HEK293 (cell line): ENCODE measurements at regions not wholly inside any gene's neighbourhood (a gene's known extent, or its start where the extent isn't known, plus 50 kb on each side); places are given as distances from the start of the nearest gene placed in this dataset.

Source experiments
- CTCF ChIA-PET: fragments of 350-600 bp; formaldehyde crosslinking; extraction: SDS; loops from one replicate; lab custom pipeline; 2021; ENCODE audit warnings: antibody characterized with exemption; lab: Yijun Ruan, JAX
- POLR2A ChIA-PET: fragments of 300-600 bp; formaldehyde crosslinking; extraction: SDS; loops from one replicate; lab custom pipeline; 2020; ENCODE audit warnings: antibody characterized with exemption, inconsistent platforms; lab: Yijun Ruan, JAX
- H3K27ac ChIP-seq: fragments of 200-500 bp; sonication (Bioruptor generic); 2 replicates; pipeline ENCODE4 v1.5.1; 2014; ENCODE audit warnings: low read depth, low read length, control low read depth, inconsistent platforms; ENCODE audit errors: extremely low read depth
- H3K36me3 ChIP-seq, 2 experiments: fragments of 200-500 bp in 1 of 2; sonication (Bioruptor generic) in 1 of 2; 1 replicate in 1 of 2; 2 replicates in 1 of 2; pipeline ENCODE4 v1.5.1; 2014 to 2017; ENCODE audit warnings: inconsistent platforms in 2 of 2, low read length in 2 of 2; ENCODE audit not compliant: control insufficient read depth in 2 of 2, insufficient read depth in 1 of 2
- H3K4me1 ChIP-seq: fragments of 200-500 bp; sonication (Bioruptor generic); 2 replicates; pipeline ENCODE4 v1.5.1; 2014; ENCODE audit warnings: mild to moderate bottlenecking, low read length, inconsistent platforms; ENCODE audit not compliant: control insufficient read depth, insufficient read depth
- H3K4me3 ChIP-seq: 2 replicates; pipeline ENCODE4 v1.5.1; 2011; ENCODE audit warnings: low read depth, mild to moderate bottlenecking, control low read depth, low read length, moderate library complexity
- H3K9me3 ChIP-seq: fragments of 200-500 bp; sonication (Bioruptor generic); 2 replicates; pipeline ENCODE4 v1.5.1; 2014; ENCODE audit warnings: low read depth, low read length, inconsistent platforms; ENCODE audit not compliant: control insufficient read depth, insufficient read depth
- BCL11B ChIP-seq: fragments of 450-650 bp; formaldehyde crosslinking; IDR thresholded peaks from 2 replicates; pipeline ENCODE4 v1.5.1; 2016; ENCODE audit warnings: low read depth, missing biosample characterization, missing genetic modification characterization
- BCL6B ChIP-seq: fragments of 450-650 bp; formaldehyde crosslinking; IDR thresholded peaks from 2 replicates; pipeline ENCODE4 v1.5.1; 2017; ENCODE audit warnings: missing biosample characterization, missing genetic modification characterization
- CTCF ChIP-seq: fragments of 450-650 bp; formaldehyde crosslinking; IDR thresholded peaks from 2 replicates; pipeline ENCODE4 v1.5.1; 2016; ENCODE audit warnings: missing biosample characterization, missing genetic modification characterization
- ELK4 ChIP-seq: IDR thresholded peaks from 2 replicates; pipeline ENCODE4 v1.6.1; 2011; ENCODE audit warnings: mild to moderate bottlenecking, low read depth, low read length, borderline replicate concordance
- GLIS2 ChIP-seq: fragments of 450-650 bp; formaldehyde crosslinking; IDR thresholded peaks from 2 replicates; pipeline ENCODE4 v1.5.1; 2016; ENCODE audit warnings: missing biosample characterization, missing genetic modification characterization
- HOXD13 ChIP-seq: sonication (generic); formaldehyde crosslinking; IDR thresholded peaks from 2 replicates; pipeline ENCODE4 v1.8.0; 2022; ENCODE audit warnings: missing genetic modification reagents, borderline replicate concordance
- KLF1 ChIP-seq: fragments of 450-650 bp; formaldehyde crosslinking; IDR thresholded peaks from 2 replicates; pipeline ENCODE4 v1.5.1; 2016; ENCODE audit warnings: missing biosample characterization, missing genetic modification characterization
- REPIN1 ChIP-seq: fragments of 450-650 bp; formaldehyde crosslinking; IDR thresholded peaks from 2 replicates; pipeline ENCODE4 v1.5.1; 2017; ENCODE audit warnings: missing biosample characterization, missing genetic modification characterization, low read depth
- SP7 ChIP-seq: fragments of 450-650 bp; formaldehyde crosslinking; IDR thresholded peaks from 2 replicates; pipeline ENCODE4 v1.5.1; 2016; ENCODE audit warnings: missing biosample characterization, missing genetic modification characterization
- ZBTB6 ChIP-seq: fragments of 450-650 bp; formaldehyde crosslinking; IDR thresholded peaks from 2 replicates; pipeline ENCODE4 v1.5.1; 2017; ENCODE audit warnings: missing biosample characterization, missing genetic modification characterization
- ZNF169 ChIP-seq: fragments of 450-650 bp; formaldehyde crosslinking; IDR thresholded peaks from 2 replicates; pipeline ENCODE4 v1.5.1; 2016; ENCODE audit warnings: missing biosample characterization, missing genetic modification characterization
- ZNF18 ChIP-seq: fragments of 450-650 bp; formaldehyde crosslinking; IDR thresholded peaks from 2 replicates; pipeline ENCODE4 v1.5.1; 2016; ENCODE audit warnings: missing biosample characterization, missing genetic modification characterization
- ZNF184 ChIP-seq: fragments of 450-650 bp; IDR thresholded peaks from 2 replicates; pipeline ENCODE4 v1.5.1; 2018; ENCODE audit warnings: missing biosample characterization, mild to moderate bottlenecking, missing genetic modification characterization
- ZNF211 ChIP-seq: fragments of 450-650 bp; formaldehyde crosslinking; IDR thresholded peaks from 2 replicates; pipeline ENCODE4 v1.5.1; 2016; ENCODE audit warnings: low read depth, missing biosample characterization, missing genetic modification characterization
- ZNF37A ChIP-seq: fragments of 450-650 bp; IDR thresholded peaks from 2 replicates; pipeline ENCODE4 v1.5.1; 2018; ENCODE audit warnings: missing biosample characterization, missing genetic modification characterization
- ZNF394 ChIP-seq: fragments of 450-650 bp; formaldehyde crosslinking; IDR thresholded peaks from 2 replicates; pipeline ENCODE4 v1.5.1; 2016; ENCODE audit warnings: missing biosample characterization, missing genetic modification characterization, mild to moderate bottlenecking, moderate library complexity, borderline replicate concordance
- ZNF518A ChIP-seq: fragments of 450-650 bp; formaldehyde crosslinking; conservative IDR thresholded peaks from 2 replicates; pipeline ENCODE4 v1.5.1; 2016; ENCODE audit warnings: low read depth, missing biosample characterization, missing genetic modification characterization
- ZNF521 ChIP-seq: fragments of 450-650 bp; formaldehyde crosslinking; IDR thresholded peaks from 2 replicates; pipeline ENCODE4 v1.5.1; 2017; ENCODE audit warnings: missing biosample characterization, mild to moderate bottlenecking, missing genetic modification characterization
- ZNF530 ChIP-seq: fragments of 450-650 bp; formaldehyde crosslinking; IDR thresholded peaks from 2 replicates; pipeline ENCODE4 v1.5.1; 2016; ENCODE audit warnings: low read depth, missing biosample characterization, missing genetic modification characterization
- ZNF561 ChIP-seq: fragments of 450-650 bp; IDR thresholded peaks from 2 replicates; pipeline ENCODE4 v1.5.1; 2018; ENCODE audit warnings: missing biosample characterization, missing genetic modification characterization, borderline replicate concordance
- ZNF623 ChIP-seq: fragments of 450-650 bp; formaldehyde crosslinking; IDR thresholded peaks from 2 replicates; pipeline ENCODE4 v1.5.1; 2016; ENCODE audit warnings: missing biosample characterization, missing genetic modification characterization
- ZNF654 ChIP-seq: fragments of 450-650 bp; formaldehyde crosslinking; IDR thresholded peaks from 2 replicates; pipeline ENCODE4 v1.5.1; 2016; ENCODE audit warnings: low read depth, missing biosample characterization, missing genetic modification characterization
- ZNF747 ChIP-seq: fragments of 450-650 bp; formaldehyde crosslinking; IDR thresholded peaks from 2 replicates; pipeline ENCODE4 v1.5.1; 2016; ENCODE audit warnings: missing biosample characterization, missing genetic modification characterization
- ZNF792 ChIP-seq: fragments of 450-650 bp; formaldehyde crosslinking; IDR thresholded peaks from 2 replicates; pipeline ENCODE4 v1.5.1; 2016; ENCODE audit warnings: missing biosample characterization, missing genetic modification characterization

GRCh38 chr10:16192337-16192736 is 244.5 kb upstream of the PTER start (continued):
- no peak for TF ChIP-seq ELK4
- TF ChIP-seq KLF1, result no peak
- TF ChIP-seq CTCF, result no peak
- no peak for TF ChIP-seq ZNF37A (tag by site-specific recombination)
- no peak for TF ChIP-seq ZNF394 (tag by site-specific recombination)
- TF ChIP-seq HOXD13, result no peak
- TF ChIP-seq ZNF623 (tag by site-specific recombination), result no peak
- TF ChIP-seq, all 188 proteins: peak for 0

GRCh38 chr10:16193241-16193640 is 243.6 kb upstream of the PTER start:
- TF ChIP-seq ZNF561 (tag by site-specific recombination) (no peak), ZNF654 (tag by site-specific recombination) (no peak), SP7 (no peak), ZNF169 (no peak), ZNF211 (no peak), ZNF792 (no peak), REPIN1 (no peak), ZNF184 (tag by site-specific recombination) (no peak), ZNF518A (tag by site-specific recombination) (no peak), ZNF521 (tag by site-specific recombination) (no peak), ZBTB6 (tag by site-specific recombination) (no peak), BCL11B (no peak), BCL6B (tag by site-specific recombination) (no peak), ZNF530 (tag by site-specific recombination) (no peak), GLIS2 (tag by site-specific recombination) (no peak), ZNF18 (tag by site-specific recombination) (no peak), ZNF747 (tag by site-specific recombination) (no peak), ELK4 (no peak)
- no peaks in the 10 kb centered on the region for H3K9me3 ChIP-seq
- no peak overlapping the region for H3K4me3 ChIP-seq
- no peaks in the 10 kb centered on the region for H3K4me1 ChIP-seq
- H3K27ac ChIP-seq, result no peak overlapping the region
- POLR2A ChIA-PET, result no interaction called here
- CTCF ChIA-PET, result no interaction called here
- no peaks in the 10 kb centered on the region for H3K36me3 ChIP-seq
